HK-2 (cell line): ENCODE measurements at regions not wholly inside any gene's neighbourhood (a gene's known extent, or its start where the extent isn't known, plus 50 kb on each side); places are given as distances from the start of the nearest gene placed in this dataset.
"Not testable (repeated sequence)": the region's sequence is repeated elsewhere in the genome, so short reads cannot be mapped to it uniquely, and the experiment has no call there.

Experiments used
- DNase-seq: peaks from one replicate; pipeline ENCODE4 v3.0.0-alpha.2; 2018; ENCODE audit not compliant: unreplicated experiment

- no peak for DNase-seq
These were observed 50.4 kb downstream of the SHOC1 start for GRCh38 chr9:111744363-111744762.

GRCh38 chr9:111743275-111743674 lies 51.5 kb downstream of the SHOC1 start:
- DNase-seq = peak; percentile 39

- no peak for DNase-seq
These were observed 54.0 kb downstream of the SHOC1 start for GRCh38 chr9:111740739-111741138.

- DNase-seq = no peak
These were observed 58.0 kb downstream of the SHOC1 start for GRCh38 chr9:111736714-111737113.

- not testable (repeated sequence) for DNase-seq
These were observed 59.4 kb downstream of the SHOC1 start for GRCh38 chr9:111735344-111735743.

GRCh38 chr9:111731928-111732327 lies 62.8 kb downstream of the SHOC1 start:
- no peak for DNase-seq

GRCh38 chr9:111730937-111731567 lies 63.7 kb downstream of the SHOC1 start:
- peak; percentile 6 for DNase-seq

GRCh38 chr9:111728617-111729366 lies 65.9 kb downstream of the SHOC1 start:
- DNase-seq = no peak

GRCh38 chr9:111728143-111728542 lies 66.6 kb downstream of the SHOC1 start:
- no peak for DNase-seq

- DNase-seq = no peak
These were observed 65.5 kb downstream of the GNG10 start for GRCh38 chr9:111726949-111727348.

GRCh38 chr9:111720174-111720573 lies 58.8 kb downstream of the GNG10 start:
- no peak for DNase-seq
